ENCODE measurements at regions not wholly inside any gene's neighbourhood (a gene's known extent, or its start where the extent isn't known, plus 50 kb on each side); places are given as distances from the start of the nearest gene placed in this dataset.

- Mint-ChIP-seq H3K4me1 (no peaks in the 10 kb centered on the region), H3K27me3 (no peaks in the 10 kb centered on the region), H3K27ac (no peak overlapping the region), H3K4me3 (no peak overlapping the region), H3K9me3 (no peaks in the 10 kb centered on the region), H3K36me3 (no peaks in the 10 kb centered on the region)
- CTCF ChIA-PET = interaction anchor here (0.6 kb wide), 1 partner anchor 675 kb away, joined by 3 read pairs; no protein-coding TSS in a partner anchor
- no peak for DNase-seq
Observed at GRCh38 chr11:130624971-130625544, 176.6 kb downstream of the ADAMTS15 start.

DNA sequence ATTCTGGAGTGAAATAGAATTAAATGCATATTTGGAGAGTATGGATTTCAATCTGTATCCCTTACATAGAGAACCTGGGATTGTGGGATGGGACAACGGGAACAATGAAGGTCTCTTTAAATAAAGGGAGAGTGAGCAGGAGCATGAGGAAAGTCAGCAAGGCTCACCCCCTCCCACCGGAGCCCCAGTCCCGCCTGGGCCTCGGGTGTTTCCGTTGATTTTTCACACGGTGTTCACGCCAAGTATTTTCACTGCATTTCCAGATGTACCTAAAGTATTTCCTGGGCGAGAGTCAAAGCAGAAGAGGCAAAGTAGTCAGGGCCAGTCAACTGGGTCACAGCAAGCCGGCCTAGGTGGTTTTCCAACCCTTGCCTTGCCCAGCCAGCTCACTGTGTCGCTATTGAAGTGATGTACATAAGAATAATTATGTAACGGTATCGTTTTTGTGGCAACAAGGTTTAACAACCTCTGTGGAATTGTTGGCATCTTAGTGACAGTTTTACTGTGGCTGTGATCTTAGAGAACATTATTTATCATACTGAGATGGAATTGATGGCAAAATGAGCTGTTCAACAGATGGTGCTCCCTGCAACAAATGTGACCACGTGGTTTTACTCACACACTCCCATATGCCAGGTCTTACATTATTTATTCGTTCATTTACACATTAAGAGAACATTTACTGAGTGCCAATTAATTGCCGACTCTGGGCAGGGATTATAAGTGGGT, 177.3 kb downstream of the ADAMTS15 start:
- H3K27ac Mint-ChIP-seq = peak overlapping the region; percentile 43
- H3K9me3 Mint-ChIP-seq = no peaks in the 10 kb centered on the region
- CTCF ChIA-PET = no interaction called here

DNA sequence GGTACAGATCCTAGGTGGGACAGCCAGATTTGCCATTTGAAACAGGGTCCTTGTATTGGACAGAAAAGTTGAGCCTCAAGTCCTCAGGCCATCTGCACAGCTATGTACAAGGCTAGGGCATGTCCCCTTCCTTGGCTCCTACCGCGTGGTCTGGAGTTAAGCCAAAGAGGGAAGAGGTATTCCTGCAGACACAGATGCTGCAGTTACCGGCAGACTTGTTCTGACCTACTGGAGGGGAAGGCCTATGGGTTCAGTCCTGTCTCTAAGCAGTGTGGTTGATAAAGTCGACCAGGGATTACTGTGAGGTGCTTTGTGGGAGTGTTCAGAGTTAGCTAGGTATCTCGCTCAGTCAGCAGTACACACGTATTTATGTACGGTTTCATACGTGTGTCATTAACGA, 180.6 kb downstream of the ADAMTS15 start:
- H3K4me1 Mint-ChIP-seq = peaks cover 8% of the 10 kb centered on the region
- no peaks in the 10 kb centered on the region for H3K9me3 Mint-ChIP-seq
- no peaks in the 10 kb centered on the region for H3K36me3 Mint-ChIP-seq
- H3K27me3 Mint-ChIP-seq = peaks cover 4% of the 10 kb centered on the region
- no peak overlapping the region for H3K27ac Mint-ChIP-seq
- no peak for DNase-seq
- CTCF ChIA-PET = no interaction called here
- H3K4me3 Mint-ChIP-seq = no peak overlapping the region

More for the DNA sequence above, 177.3 kb downstream of the ADAMTS15 start:
- no peak overlapping the region for H3K4me3 Mint-ChIP-seq
- H3K36me3 Mint-ChIP-seq = no peaks in the 10 kb centered on the region
- DNase-seq = no peak
- H3K4me1 Mint-ChIP-seq = no peaks in the 10 kb centered on the region
- H3K27me3 Mint-ChIP-seq = no peaks in the 10 kb centered on the region

DNA sequence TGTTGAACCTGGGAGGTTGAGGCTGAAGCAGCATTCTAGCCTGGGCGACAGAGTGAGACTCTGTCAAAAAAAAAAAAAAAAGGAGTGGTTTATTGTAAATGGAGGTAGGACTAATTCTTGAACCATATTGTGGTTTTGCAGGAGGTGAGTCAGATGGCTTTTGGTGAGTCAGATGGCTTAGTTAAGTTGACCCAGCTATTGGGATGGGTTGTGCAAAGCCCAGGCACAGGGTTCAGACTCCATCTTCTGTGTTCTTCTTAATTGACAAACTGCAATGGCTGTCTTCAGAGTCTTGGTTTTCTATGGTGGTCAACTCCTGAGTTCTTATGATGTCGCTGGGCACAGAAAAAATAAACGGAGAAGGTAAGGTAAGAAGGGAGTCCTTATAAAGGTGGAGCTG, 182.7 kb downstream of the ADAMTS15 start:
- peaks cover 14% of the 10 kb centered on the region for H3K4me1 Mint-ChIP-seq
- H3K4me3 Mint-ChIP-seq = no peak overlapping the region
- CTCF ChIA-PET = interaction anchor here (0.9 kb wide), 1 partner anchor 194 kb away, joined by 3 read pairs; no protein-coding TSS in a partner anchor
- no peak for DNase-seq
- no peak overlapping the region for H3K27ac Mint-ChIP-seq
- H3K9me3 Mint-ChIP-seq = no peaks in the 10 kb centered on the region
- H3K36me3 Mint-ChIP-seq = no peaks in the 10 kb centered on the region
- H3K27me3 Mint-ChIP-seq = peaks cover 4% of the 10 kb centered on the region

DNA sequence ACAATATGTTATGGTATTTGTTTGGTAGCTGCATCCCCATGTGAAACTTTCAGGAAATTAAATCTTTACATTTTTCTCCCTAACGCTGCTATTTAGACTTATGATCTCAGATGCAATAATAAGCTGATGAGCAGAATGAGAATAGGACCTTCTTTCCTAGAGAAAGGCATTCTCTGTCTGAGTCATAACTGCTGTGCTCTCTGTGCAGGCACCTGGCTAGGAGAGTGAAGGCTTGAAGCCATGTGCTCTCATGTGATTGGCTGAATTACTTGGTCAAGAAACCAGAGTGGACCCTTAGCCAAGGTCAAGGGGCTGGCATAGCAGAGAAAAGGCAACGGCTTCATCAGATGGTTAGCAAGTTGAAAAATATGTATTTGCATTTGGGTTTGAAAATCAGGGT, 185.0 kb downstream of the ADAMTS15 start:
- Mint-ChIP-seq H3K27me3 (peaks cover 4% of the 10 kb centered on the region), H3K4me1 (peaks cover 14% of the 10 kb centered on the region), H3K27ac (no peak overlapping the region), H3K4me3 (no peak overlapping the region), H3K36me3 (no peaks in the 10 kb centered on the region), H3K9me3 (no peaks in the 10 kb centered on the region)
- DNase-seq = no peak
- CTCF ChIA-PET = no interaction called here

- Mint-ChIP-seq H3K36me3 (no peaks in the 10 kb centered on the region), H3K27me3 (peaks cover 4% of the 10 kb centered on the region), H3K4me3 (no peak overlapping the region), H3K27ac (no peak overlapping the region), H3K9me3 (no peaks in the 10 kb centered on the region), H3K4me1 (peaks cover 14% of the 10 kb centered on the region)
- CTCF ChIA-PET = interaction anchor here (1.8 kb wide), 1 partner anchor 203 kb away, joined by 6 read pairs; no protein-coding TSS in a partner anchor
- DNase-seq = no peak
Observed at GRCh38 chr11:130634186-130634585, 185.7 kb downstream of the ADAMTS15 start.

DNA sequence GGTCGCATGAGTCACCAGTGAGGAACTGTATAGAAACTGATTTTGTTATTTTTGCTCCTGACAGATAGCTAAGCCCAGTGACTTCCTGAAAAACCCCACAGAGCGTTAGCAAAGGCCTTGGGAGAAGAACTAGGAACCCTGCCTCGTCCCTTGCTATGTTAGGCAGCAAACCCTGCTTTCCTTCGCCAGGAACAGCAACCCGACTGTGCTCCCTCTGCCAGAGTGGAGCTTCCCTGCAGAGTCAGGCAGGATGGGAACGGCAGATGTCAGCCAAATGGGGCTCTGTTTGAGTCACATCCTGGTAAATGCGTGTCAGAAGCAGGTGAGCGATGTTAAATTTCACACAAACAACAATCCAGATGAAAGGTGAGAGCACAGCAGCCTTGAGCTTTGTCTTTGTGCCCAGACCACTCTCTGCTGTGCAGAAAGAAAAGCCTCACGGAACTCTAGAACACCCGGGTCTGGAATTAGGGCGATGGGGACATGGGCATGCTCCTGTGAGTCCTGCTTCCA, 186.6 kb downstream of the ADAMTS15 start:
- Mint-ChIP-seq H3K9me3 (no peaks in the 10 kb centered on the region), H3K27ac (no peak overlapping the region), H3K4me3 (no peak overlapping the region), H3K27me3 (peaks cover 6% of the 10 kb centered on the region), H3K4me1 (peaks cover 14% of the 10 kb centered on the region), H3K36me3 (no peaks in the 10 kb centered on the region)
- CTCF ChIA-PET = interaction anchor here (0.8 to 1.8 kb wide), 4 partner anchors 11 to 204 kb away, joined by 3 to 6 read pairs (median 4); no protein-coding TSS in a partner anchor
- DNase-seq = no peak

GRCh38 chr11:130635937-130636630, 187.6 kb downstream of the ADAMTS15 start:
- no peak for DNase-seq
- Mint-ChIP-seq H3K27me3 (peaks cover 7% of the 10 kb centered on the region), H3K4me1 (peaks cover 14% of the 10 kb centered on the region), H3K36me3 (no peaks in the 10 kb centered on the region), H3K27ac (no peak overlapping the region), H3K9me3 (no peaks in the 10 kb centered on the region), H3K4me3 (no peak overlapping the region)
- CTCF ChIA-PET = interaction anchor here (0.8 to 1.4 kb wide), 4 partner anchors 73 to 226 kb away, joined by 3 to 5 read pairs (median 4); no protein-coding TSS in a partner anchor

DNA sequence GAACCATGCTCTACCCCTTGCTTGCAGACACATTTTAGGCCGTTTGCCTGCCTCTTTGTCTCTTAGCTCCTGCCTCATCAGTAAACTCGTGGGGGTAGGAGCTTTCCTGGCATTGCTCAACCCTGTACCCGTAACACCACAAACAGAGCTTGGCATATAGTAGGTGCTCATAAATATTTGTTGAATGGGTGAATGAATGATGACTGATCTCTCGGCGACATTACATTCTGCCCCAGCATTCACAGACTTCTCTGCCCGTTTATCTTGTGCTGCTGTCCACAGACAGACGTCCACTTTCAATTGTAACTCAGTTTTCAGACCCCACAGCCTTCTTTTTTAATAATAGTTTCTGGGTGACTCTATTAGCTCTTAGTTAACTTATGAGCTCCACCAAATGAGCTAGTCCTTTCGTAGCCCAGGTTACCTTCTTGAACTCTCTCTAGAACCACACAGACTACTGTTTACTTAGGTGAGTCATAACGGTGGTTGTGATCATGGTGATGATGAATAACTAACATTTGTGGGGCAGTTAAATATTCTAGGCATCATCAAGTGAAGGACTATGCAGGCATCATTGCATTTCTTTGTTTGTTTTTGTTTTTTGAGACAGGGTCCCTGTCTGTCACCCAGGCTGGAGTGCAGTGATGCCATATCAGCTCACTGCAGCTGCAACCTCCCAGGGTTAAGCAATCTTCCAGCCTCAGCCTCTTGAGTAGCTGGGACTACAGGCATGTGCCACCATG, 188.4 kb downstream of the ADAMTS15 start:
- Mint-ChIP-seq H3K4me1 (peaks cover 12% of the 10 kb centered on the region), H3K27me3 (peaks cover 7% of the 10 kb centered on the region), H3K36me3 (no peaks in the 10 kb centered on the region), H3K4me3 (no peak overlapping the region), H3K27ac (no peak overlapping the region), H3K9me3 (no peaks in the 10 kb centered on the region)
- CTCF ChIA-PET = interaction anchor here (0.8 to 1.4 kb wide), 3 partner anchors 74 to 225 kb away, joined by 3 to 5 read pairs (median 3); no protein-coding TSS in a partner anchor
- DNase-seq = no peak

DNA sequence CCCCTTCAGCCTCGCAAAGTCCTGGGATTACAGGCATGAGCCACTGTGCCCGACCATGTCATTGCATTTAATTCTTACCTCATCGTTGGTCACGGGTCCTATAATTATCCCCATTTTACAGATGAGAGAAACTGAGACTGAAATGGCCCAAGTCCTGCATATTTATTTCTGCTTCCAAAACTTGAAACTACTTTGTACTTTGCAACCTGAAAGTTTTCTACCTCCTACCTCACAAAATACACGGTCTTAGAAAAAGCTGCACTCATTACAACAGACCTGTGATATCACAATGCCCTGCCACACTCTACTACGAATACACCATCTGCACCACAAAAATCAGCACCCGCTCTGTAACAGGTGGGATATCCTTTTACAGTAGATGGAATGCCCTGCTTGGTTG, 189.1 kb downstream of the ADAMTS15 start:
- Mint-ChIP-seq H3K4me3 (no peak overlapping the region), H3K27ac (no peak overlapping the region), H3K9me3 (no peaks in the 10 kb centered on the region), H3K4me1 (peaks cover 12% of the 10 kb centered on the region), H3K36me3 (no peaks in the 10 kb centered on the region), H3K27me3 (peaks cover 7% of the 10 kb centered on the region)
- CTCF ChIA-PET = interaction anchor here (1.4 kb wide), 1 partner anchor 224 kb away, joined by 3 read pairs; no protein-coding TSS in a partner anchor
- no peak for DNase-seq

DNA sequence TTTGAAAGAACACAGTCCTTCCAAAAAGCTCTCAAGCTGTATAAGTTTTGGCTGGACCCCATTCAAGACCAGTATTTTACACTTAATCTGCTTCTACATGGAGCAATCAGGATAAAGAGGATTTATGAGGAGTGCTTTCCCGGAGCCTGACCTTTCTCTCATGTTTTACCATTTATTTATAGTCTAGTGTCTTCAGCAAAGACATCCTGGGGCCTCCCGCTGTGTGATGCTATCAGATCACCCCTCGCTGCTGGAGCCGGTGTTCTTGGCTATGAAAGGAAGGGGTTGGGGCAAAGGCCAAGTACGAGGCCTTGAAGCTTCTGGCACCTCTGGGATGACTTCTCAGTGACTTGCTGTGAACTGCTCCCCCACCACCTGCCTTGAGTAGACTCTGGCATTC, 189.6 kb downstream of the ADAMTS15 start:
- Mint-ChIP-seq H3K36me3 (no peaks in the 10 kb centered on the region), H3K4me1 (peaks cover 12% of the 10 kb centered on the region), H3K9me3 (no peaks in the 10 kb centered on the region), H3K27ac (no peak overlapping the region), H3K4me3 (no peak overlapping the region), H3K27me3 (peaks cover 7% of the 10 kb centered on the region)
- CTCF ChIA-PET = no interaction called here
- no peak for DNase-seq

GRCh38 chr11:130638624-130639023, 190.2 kb downstream of the ADAMTS15 start:
- H3K9me3 Mint-ChIP-seq = no peaks in the 10 kb centered on the region
- no peaks in the 10 kb centered on the region for H3K36me3 Mint-ChIP-seq
- no peak overlapping the region for H3K4me3 Mint-ChIP-seq
- no peak for DNase-seq
- no peak overlapping the region for H3K27ac Mint-ChIP-seq
- CTCF ChIA-PET = no interaction called here
- peaks cover 10% of the 10 kb centered on the region for H3K4me1 Mint-ChIP-seq
- peaks cover 5% of the 10 kb centered on the region for H3K27me3 Mint-ChIP-seq

DNA sequence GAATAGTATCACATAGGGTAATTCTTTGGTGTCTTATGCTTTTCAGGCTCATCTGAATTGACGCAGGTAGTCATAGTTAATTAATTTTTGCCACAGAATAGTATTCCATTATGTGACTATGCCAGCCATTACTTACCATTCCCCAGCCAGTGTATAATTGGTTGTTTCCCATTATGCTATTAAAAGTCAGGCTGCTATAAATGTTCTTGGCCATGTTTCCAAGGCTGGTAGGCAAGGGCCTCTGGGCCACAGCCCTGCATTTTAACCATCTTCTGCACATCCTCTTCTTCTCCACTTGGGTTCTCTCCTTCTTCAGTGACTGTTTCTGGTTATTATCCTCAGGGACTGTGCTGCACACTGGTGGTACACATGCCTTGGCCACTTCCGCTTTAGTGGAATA, 190.9 kb downstream of the ADAMTS15 start:
- peaks cover 4% of the 10 kb centered on the region for H3K4me1 Mint-ChIP-seq
- no peak for DNase-seq
- no peaks in the 10 kb centered on the region for H3K9me3 Mint-ChIP-seq
- H3K27ac Mint-ChIP-seq = no peak overlapping the region
- CTCF ChIA-PET = no interaction called here
- H3K27me3 Mint-ChIP-seq = peaks cover 4% of the 10 kb centered on the region
- H3K4me3 Mint-ChIP-seq = no peak overlapping the region
- no peaks in the 10 kb centered on the region for H3K36me3 Mint-ChIP-seq

DNA sequence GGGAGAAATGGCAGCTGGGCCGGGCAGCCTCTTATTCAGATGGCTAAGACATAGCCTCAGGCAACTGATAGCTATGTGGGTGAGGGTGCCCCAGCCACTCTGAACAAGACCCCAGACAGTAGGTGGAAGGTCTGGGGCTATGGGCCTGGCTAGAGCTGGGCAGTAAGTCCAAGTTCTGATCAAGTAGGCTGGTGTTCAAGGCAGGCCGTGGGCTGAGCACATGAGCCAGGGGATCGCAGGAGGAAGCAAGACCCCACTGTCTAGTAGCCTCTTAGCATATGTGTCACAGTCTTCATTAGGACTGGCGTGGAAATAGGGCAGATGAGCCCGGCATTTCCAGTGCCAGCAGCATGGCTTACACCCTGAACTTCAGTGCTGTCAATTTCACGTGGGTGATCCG, 192.1 kb downstream of the ADAMTS15 start:
- no peaks in the 10 kb centered on the region for H3K36me3 Mint-ChIP-seq
- DNase-seq = no peak

More for the DNA sequence above, 192.1 kb downstream of the ADAMTS15 start:
- CTCF ChIA-PET = interaction anchor here (0.6 kb wide), 1 partner anchor 651 kb away, joined by 4 read pairs; no protein-coding TSS in a partner anchor
- no peak overlapping the region for H3K4me3 Mint-ChIP-seq
- peaks cover 4% of the 10 kb centered on the region for H3K27me3 Mint-ChIP-seq
- no peak overlapping the region for H3K27ac Mint-ChIP-seq
- no peaks in the 10 kb centered on the region for H3K4me1 Mint-ChIP-seq
- H3K9me3 Mint-ChIP-seq = no peaks in the 10 kb centered on the region

Data from activated naive CD4-positive, alpha-beta T cell treated with anti-CD3 and anti-CD28 coated beads, Interleukin-2, amount 10 ng/mL, durations not matched to agents 7 days and 5 days (primary cell).